ENCODE measurements at regions not wholly inside any gene's neighbourhood (a gene's known extent, or its start where the extent isn't known, plus 50 kb on each side); places are given as distances from the start of the nearest gene placed in this dataset.

DNA sequence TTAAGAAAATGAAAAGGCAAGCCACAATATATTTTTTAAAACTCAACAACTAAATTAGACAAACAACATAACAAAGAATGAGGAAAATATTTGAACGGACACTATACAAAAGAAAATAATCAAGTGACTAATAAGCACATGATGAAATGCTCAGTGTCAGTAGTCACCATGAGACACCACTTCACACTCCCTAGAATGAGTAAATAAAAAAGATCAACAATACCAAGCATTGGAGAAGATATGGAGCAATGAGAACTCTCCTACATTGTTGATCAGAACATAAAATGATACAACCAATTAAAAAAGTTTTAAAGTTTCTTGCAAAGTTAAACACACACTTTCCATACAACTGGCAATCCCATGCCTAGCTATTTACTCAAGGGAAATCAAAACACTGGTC is 222.2 kb downstream of the C7orf25 start:
- TF ChIP-seq, protein P1, sequence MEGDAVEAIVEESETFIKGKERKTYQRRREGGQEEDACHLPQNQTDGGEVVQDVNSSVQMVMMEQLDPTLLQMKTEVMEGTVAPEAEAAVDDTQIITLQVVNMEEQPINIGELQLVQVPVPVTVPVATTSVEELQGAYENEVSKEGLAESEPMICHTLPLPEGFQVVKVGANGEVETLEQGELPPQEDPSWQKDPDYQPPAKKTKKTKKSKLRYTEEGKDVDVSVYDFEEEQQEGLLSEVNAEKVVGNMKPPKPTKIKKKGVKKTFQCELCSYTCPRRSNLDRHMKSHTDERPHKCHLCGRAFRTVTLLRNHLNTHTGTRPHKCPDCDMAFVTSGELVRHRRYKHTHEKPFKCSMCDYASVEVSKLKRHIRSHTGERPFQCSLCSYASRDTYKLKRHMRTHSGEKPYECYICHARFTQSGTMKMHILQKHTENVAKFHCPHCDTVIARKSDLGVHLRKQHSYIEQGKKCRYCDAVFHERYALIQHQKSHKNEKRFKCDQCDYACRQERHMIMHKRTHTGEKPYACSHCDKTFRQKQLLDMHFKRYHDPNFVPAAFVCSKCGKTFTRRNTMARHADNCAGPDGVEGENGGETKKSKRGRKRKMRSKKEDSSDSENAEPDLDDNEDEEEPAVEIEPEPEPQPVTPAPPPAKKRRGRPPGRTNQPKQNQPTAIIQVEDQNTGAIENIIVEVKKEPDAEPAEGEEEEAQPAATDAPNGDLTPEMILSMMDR (IDR thresholded peaks at IDR 0.05; ENCODE audit: low read depth, low read length, missing control alignments), result no peak
- no peak for DNase-seq (ENCODE audit: low read depth)
- no peak overlapping the region for H3K4me3 ChIP-seq (ENCODE audit: low read depth, low read length)

DNA sequence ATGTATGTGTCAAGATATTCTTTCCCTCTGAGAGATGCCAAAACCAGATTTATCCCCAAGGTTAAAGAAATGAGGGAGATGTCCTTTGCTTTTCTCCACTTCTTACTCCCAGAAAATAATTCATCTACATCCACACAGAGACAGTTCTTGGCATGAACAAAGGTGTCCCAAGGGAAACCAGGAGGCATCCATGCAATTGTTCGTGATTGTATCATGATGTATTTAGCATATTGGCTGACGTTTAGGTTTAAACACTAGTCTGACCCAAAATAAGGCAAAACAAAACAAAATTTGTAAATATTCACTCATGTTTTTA is 223.9 kb downstream of the C7orf25 start:
- H3K4me3 ChIP-seq (ENCODE audit: low read depth, low read length), result no peak overlapping the region
- TF ChIP-seq, protein P1 (IDR thresholded peaks at IDR 0.05; ENCODE audit: low read depth, low read length, missing control alignments), result no peak

DNA sequence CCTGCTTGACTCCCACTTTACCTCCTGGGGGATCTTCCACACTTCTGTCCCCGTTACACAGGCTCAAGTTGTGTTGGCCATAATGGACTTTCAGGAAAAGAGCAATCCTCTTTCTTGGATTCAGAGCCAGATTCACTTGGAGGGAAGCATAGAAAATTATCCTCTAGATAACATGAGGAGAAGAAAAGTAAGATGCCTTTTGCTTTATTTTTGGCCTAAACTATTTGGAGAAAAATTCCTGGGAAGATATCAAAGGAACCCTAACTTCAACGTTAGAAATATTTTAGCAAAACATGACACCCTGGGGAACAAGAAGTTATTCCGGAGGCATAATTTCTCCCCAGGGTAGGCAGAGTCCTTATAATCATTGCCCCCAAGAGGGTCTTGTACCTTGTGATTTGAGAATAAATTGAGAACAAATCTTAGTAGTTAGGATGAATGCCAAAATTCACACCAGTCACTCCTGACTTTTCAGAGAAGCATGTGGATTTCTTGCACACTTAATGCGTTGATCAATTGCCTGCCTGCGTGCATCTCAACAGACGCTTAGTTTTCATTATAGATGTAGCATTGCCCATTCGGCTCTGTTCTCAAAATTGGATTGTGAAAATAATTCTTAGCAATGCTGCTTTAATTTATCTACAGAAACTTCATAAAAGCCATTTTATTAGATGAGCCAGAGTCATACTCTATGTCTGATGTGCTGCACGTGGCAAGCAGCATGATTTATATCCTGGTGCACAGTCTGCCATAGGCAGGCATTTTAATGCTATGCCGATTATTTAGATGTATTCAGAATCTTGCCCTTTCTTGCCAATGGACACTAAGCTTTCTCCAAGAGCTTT is 224.4 kb downstream of the C7orf25 start:
- no peak for DNase-seq (ENCODE audit: low read depth)
- TF ChIP-seq, protein P1 (IDR thresholded peaks at IDR 0.05; ENCODE audit: low read depth, low read length, missing control alignments), result no peak
- no peak overlapping the region for H3K4me3 ChIP-seq (ENCODE audit: low read depth, low read length)

More for the DNA sequence above, 223.9 kb downstream of the C7orf25 start:
- DNase-seq (ENCODE audit: low read depth), result no peak

DNA sequence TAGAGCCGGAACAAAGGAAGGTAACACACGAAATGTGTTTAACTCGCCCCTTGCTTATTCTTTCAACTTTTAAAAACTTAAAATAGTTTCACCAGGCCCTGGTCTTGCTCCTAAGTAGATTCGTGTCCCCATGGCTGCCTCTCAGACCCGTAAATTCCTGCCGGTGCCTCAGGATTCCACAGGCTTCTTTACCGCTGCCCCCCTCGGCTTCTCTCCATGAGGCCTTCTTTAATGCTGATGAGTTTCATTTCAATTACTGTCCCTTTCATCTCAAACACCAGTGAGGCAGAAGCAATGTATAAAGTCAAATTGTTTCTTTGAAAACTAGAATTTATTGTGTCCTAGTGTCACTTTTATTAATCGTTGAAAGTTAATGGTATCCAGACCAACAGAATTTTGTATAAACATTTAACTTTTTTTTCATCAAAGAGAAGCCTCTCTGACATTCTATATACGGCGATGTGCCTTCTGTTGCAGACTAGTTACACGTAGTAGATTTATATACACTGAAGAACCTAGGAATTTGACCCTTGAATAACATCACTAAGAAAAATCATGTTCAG is 225.2 kb downstream of the C7orf25 start:
- no peak for DNase-seq (ENCODE audit: low read depth)
- no peak overlapping the region for H3K4me3 ChIP-seq (ENCODE audit: low read depth, low read length)
- TF ChIP-seq, protein P1 (IDR thresholded peaks at IDR 0.05; ENCODE audit: low read depth, low read length, missing control alignments), result no peak

- H3K4me3 ChIP-seq (ENCODE audit: low read depth, low read length), result no peak overlapping the region
- TF ChIP-seq, protein P1 (IDR thresholded peaks at IDR 0.05; ENCODE audit: low read depth, low read length, missing control alignments), result no peak
- no peak for DNase-seq (ENCODE audit: low read depth)
These were observed 226.0 kb downstream of the C7orf25 start for GRCh38 chr7:42685911-42686310.

DNA sequence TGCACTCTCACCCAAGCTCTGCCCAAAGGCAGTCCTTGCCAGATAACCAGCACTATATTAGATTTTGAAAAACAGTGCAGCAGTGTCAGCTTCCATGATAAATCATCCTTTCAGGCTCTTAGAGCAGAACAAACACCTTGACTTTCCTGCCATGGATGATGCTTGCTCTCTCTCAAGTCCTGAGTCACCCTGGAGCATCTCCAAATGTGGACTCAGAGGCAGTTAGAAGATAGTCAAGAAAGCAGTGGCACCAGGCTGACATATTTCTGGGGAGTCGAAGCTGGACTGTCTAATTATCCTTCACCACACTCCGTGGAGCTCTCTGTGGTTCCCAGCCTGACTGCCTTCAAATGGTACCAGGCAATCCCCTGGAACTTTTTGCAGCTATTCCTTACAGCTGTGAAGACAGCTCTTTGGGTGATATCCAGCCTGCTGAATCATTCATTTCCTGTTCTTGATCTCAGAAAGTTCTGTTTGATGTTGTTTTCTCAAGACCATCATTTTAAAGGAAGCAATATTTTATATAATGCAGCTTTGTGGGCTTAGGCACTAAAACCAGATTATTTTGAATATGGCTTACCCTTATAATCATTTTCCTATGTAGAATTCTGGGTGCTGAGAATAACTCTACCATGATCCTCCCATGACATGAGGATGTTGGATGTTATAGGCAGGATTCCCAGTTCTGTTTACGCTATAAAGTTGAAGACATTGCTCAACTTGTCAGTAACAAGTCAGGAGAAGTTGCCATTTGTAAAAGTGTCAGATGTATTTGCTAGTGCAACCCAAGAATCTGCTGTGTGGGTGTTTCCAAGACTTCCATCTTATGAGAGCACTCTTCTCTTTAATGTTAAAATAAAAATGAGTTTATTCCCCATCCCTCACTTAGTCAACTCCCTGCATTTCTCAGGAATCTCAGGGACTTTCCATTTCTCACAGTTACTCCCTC is 233.8 kb downstream of the C7orf25 start:
- no peak overlapping the region for H3K4me3 ChIP-seq (ENCODE audit: low read depth, low read length)
- no peak for DNase-seq (ENCODE audit: low read depth)
- TF ChIP-seq, protein P1 (IDR thresholded peaks at IDR 0.05; ENCODE audit: low read depth, low read length, missing control alignments), result no peak

Data from GM12864 (cell line).